ENCODE measurements at regions not wholly inside any gene's neighbourhood (a gene's known extent, or its start where the extent isn't known, plus 50 kb on each side); places are given as distances from the start of the nearest gene placed in this dataset.

GRCh38 chr1:232150770-232151548 is 479.0 kb downstream of the SIPA1L2 start:
- H2AK5ac ChIP-seq (ENCODE audit: low read depth, low read length), result peak overlapping the region; percentile 64
- H2AK9ac ChIP-seq (replicated peaks; ENCODE audit: low read depth, low read length, poor library complexity), result no peak overlapping the region
- H3K79me1 ChIP-seq (ENCODE audit: low read depth in 1 of 2, low read length in 2 of 2), result no peaks in the 10 kb centered on the region
- H3K4me3 ChIP-seq (ENCODE audit: insufficient read depth, low read depth, low read length), result no peak overlapping the region
- peak overlapping the region; percentile 78 for H3K4ac ChIP-seq (ENCODE audit: low read depth, low read length)
- H3K23ac ChIP-seq (ENCODE audit: low read depth, low read length), result no peak overlapping the region; the same call in 1 of the 2 replicates
- H4K91ac ChIP-seq (ENCODE audit: insufficient read depth, low read depth, low read length), result peak overlapping the region; percentile 59; the same call in 1 of the 2 replicates
- H2BK5ac ChIP-seq (ENCODE audit: low read depth, low read length, poor library complexity, severe bottlenecking), result peak overlapping the region; percentile 36
- no peak overlapping the region for H3K4me2 ChIP-seq (ENCODE audit: low read depth, low read length)
- 0 out of 2 replicates have a peak overlapping the region, but pooled peaks have one; percentile 37 for H3K14ac ChIP-seq (replicated peaks; ENCODE audit: low read depth, low read length)
- TF ChIP-seq RFX5 (IDR thresholded peaks at IDR 0.05; ENCODE audit: low read depth, low read length), result no peak
- TF ChIP-seq CEBPB (IDR thresholded peaks at IDR 0.05; ENCODE audit: low read depth, low read length), result no peak
- no peak for TF ChIP-seq NFE2L2 (IDR thresholded peaks at IDR 0.05; ENCODE audit: low read depth, low read length)
- TF ChIP-seq POLR2A (IDR thresholded peaks at IDR 0.05; ENCODE audit: low read depth, low read length), result no peak
- TF ChIP-seq RAD21 (IDR thresholded peaks at IDR 0.05; ENCODE audit: low read length), result no peak
- no peak for TF ChIP-seq BHLHE40 (IDR thresholded peaks at IDR 0.05; ENCODE audit: low read depth, low read length)
- no peak for TF ChIP-seq FOS (IDR thresholded peaks at IDR 0.05; ENCODE audit: low read depth, low read length)
- no peak for TF ChIP-seq MAFK (IDR thresholded peaks at IDR 0.05; ENCODE audit: low read depth, low read length)
- TF ChIP-seq MAZ (IDR thresholded peaks at IDR 0.05; ENCODE audit: borderline replicate concordance, low read depth, low read length), result no peak
- TF ChIP-seq, protein P1, sequence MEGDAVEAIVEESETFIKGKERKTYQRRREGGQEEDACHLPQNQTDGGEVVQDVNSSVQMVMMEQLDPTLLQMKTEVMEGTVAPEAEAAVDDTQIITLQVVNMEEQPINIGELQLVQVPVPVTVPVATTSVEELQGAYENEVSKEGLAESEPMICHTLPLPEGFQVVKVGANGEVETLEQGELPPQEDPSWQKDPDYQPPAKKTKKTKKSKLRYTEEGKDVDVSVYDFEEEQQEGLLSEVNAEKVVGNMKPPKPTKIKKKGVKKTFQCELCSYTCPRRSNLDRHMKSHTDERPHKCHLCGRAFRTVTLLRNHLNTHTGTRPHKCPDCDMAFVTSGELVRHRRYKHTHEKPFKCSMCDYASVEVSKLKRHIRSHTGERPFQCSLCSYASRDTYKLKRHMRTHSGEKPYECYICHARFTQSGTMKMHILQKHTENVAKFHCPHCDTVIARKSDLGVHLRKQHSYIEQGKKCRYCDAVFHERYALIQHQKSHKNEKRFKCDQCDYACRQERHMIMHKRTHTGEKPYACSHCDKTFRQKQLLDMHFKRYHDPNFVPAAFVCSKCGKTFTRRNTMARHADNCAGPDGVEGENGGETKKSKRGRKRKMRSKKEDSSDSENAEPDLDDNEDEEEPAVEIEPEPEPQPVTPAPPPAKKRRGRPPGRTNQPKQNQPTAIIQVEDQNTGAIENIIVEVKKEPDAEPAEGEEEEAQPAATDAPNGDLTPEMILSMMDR (conservative IDR thresholded peaks at IDR 0.05; ENCODE audit: low read depth, low read length), result no peak
- TF ChIP-seq MXI1 (IDR thresholded peaks at IDR 0.05; ENCODE audit: borderline replicate concordance, low read depth, low read length), result no peak
- no peak for TF ChIP-seq SMC3 (IDR thresholded peaks at IDR 0.05; ENCODE audit: low read depth, low read length)
- TF ChIP-seq USF2 (IDR thresholded peaks at IDR 0.05; ENCODE audit: low read depth, low read length), result no peak
- TF ChIP-seq RCOR1 (IDR thresholded peaks at IDR 0.05; ENCODE audit: insufficient replicate concordance, low read length), result no peak
- H3K36me3 ChIP-seq (ENCODE audit: control insufficient read depth, insufficient read depth, low read length), result no peaks in the 10 kb centered on the region
- H2BK20ac ChIP-seq (ENCODE audit: low read depth, low read length), result peak overlapping the region; percentile 82
- no peak for ATAC-seq (ENCODE audit: low read depth)
- POLR2A ChIA-PET (ENCODE audit: unreplicated experiment), result no interaction called here
- no peaks in the 10 kb centered on the region for H3K9me3 ChIP-seq (ENCODE audit: control insufficient read depth, insufficient read depth, low read length)
- intact Hi-C loops (cut with micrococcal nuclease) (no loop called here), in situ Hi-C loops (cut with MboI; ENCODE audit: low sequenced_read_pairs) (loop anchor here (25.0 kb wide), 1 partner anchor 486 kb away; the partner anchor contains the start of gene SIPA1L2), dilution Hi-C loops (cut with HindIII; ENCODE audit: low sequenced_read_pairs, unreplicated experiment) (no loop called here)
- no peak overlapping the region for H3K27ac ChIP-seq (ENCODE audit: insufficient read depth, low read length)
- no peaks in the 10 kb centered on the region for H3K27me3 ChIP-seq (ENCODE audit: control insufficient read depth, insufficient read depth, low read length)
- peaks cover 3% of the 10 kb centered on the region; the same call in 1 of the 2 replicates for H3K9me1 ChIP-seq (ENCODE audit: insufficient read depth, low read length)
- no peak overlapping the region for H3K56ac ChIP-seq (ENCODE audit: extremely low read depth, insufficient read depth, low read length)
- H4K5ac ChIP-seq (ENCODE audit: low read depth, low read length), result no peak overlapping the region
- no peak overlapping the region for H3K9ac ChIP-seq (ENCODE audit: low read depth, low read length)
- DNase-seq, result no peak
- no peaks in the 10 kb centered on the region for H4K20me1 ChIP-seq (ENCODE audit: insufficient read depth, low read length)
- H4K8ac ChIP-seq (ENCODE audit: low read depth in 2 of 2, low read length in 2 of 2), result no peak overlapping the region
- H2BK120ac ChIP-seq (ENCODE audit: low read depth, low read length), result peak overlapping the region; percentile 93
- H3K4me1 ChIP-seq (ENCODE audit: control insufficient read depth, insufficient read depth, low read length), result no peaks in the 10 kb centered on the region
- no TSS peak for BruUV-seq (replicated peaks)
- H3K18ac ChIP-seq (ENCODE audit: low read depth, low read length), result peak overlapping the region; percentile 47; the same call in 1 of the 2 replicates
- no peak overlapping the region for H2AFZ ChIP-seq (replicated peaks; ENCODE audit: low read length, poor library complexity)
- CTCF ChIA-PET, result interaction anchor here (0.7 kb wide), 1 partner anchor 575 kb away, joined by 3 read pairs; no protein-coding TSS in a partner anchor
- 100% methylated on average over 1 of the region's 8 CpGs; no CpG with 5 or more reads in 1 of the 2 experiments for WGBS, 2 experiments (ENCODE audit: extremely low coverage in 2 of 2, insufficient read length in 1 of 2)
- H2BK15ac ChIP-seq (ENCODE audit: low read depth, low read length), result peak overlapping the region; percentile 65; the same call in 2 of the 3 replicates

Data from IMR-90 (cell line).